ENCODE measurements at regions not wholly inside any gene's neighbourhood (a gene's known extent, or its start where the extent isn't known, plus 50 kb on each side); places are given as distances from the start of the nearest gene placed in this dataset.

DNA sequence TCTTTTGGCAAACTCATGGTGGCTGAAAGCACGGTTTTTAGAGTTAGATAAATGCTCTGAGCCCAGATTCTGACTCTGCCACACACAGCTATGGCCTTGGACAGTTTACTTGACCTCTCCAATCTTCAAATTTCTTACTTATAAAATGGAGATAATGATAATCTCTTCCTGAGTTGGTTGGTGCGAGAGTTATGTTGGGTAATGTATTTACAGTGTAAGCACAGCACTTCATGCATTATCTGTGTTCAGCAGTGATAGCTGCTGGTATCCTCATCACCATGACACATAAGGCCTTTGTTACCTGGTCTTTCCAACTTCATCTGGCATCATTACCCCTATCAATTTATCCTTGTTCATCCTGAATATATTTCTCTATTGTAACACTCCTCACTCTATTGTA lies 178.8 kb upstream of the ELL2 start:
- no peak overlapping the region for H3K27ac ChIP-seq (ENCODE audit: low read depth, low read length)
- no peak for DNase-seq (ENCODE audit: low read depth in 4 of 6, low spot score in 6 of 6)
- H3K4me3 ChIP-seq (ENCODE audit: low read depth, low read length): no peak overlapping the region
- H3K9me3 ChIP-seq (ENCODE audit: control insufficient read depth, insufficient read depth, low read length): no peaks in the 10 kb centered on the region
- no peaks in the 10 kb centered on the region for H3K27me3 ChIP-seq (ENCODE audit: control insufficient read depth, insufficient read depth, low read length)
- no peaks in the 10 kb centered on the region for H3K36me3 ChIP-seq (ENCODE audit: control insufficient read depth, insufficient read depth, low read length)
- no CpG with 5 or more reads among the region's 2 CpGs for WGBS (ENCODE audit: insufficient coverage)
- no peaks in the 10 kb centered on the region for H3K4me1 ChIP-seq (ENCODE audit: control insufficient read depth, insufficient read depth, low read length)

DNA sequence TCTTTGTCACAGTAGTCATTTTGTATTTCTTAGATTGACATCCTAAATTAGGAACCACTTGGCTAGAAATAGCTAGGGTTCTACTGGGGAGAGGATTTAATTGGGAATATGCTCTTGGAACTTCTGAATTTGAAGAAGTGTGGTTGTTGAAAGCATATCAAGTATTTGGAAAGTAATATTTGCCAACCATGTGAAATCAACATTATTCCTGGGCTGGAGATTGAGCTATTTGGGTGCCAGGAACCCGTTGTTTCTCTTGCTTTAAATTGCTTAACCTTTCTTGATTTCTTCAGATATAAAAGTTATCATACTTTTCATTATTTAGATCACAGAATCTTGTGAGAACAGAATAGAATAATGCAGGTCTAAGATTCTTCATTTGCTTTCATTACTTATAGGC lies 178.4 kb upstream of the ELL2 start:
- Histone ChIP-seq H3K36me3 (ENCODE audit: control insufficient read depth, insufficient read depth, low read length) (no peaks in the 10 kb centered on the region), H3K4me1 (ENCODE audit: control insufficient read depth, insufficient read depth, low read length) (no peaks in the 10 kb centered on the region), H3K9me3 (ENCODE audit: control insufficient read depth, insufficient read depth, low read length) (no peaks in the 10 kb centered on the region), H3K4me3 (ENCODE audit: low read depth, low read length) (no peak overlapping the region), H3K27ac (ENCODE audit: low read depth, low read length) (no peak overlapping the region), H3K27me3 (ENCODE audit: control insufficient read depth, insufficient read depth, low read length) (no peaks in the 10 kb centered on the region)
- WGBS (ENCODE audit: insufficient coverage): no CpG with 5 or more reads among the region's 1 CpG
- no peak for DNase-seq (ENCODE audit: low read depth in 4 of 6, low spot score in 6 of 6)

DNA sequence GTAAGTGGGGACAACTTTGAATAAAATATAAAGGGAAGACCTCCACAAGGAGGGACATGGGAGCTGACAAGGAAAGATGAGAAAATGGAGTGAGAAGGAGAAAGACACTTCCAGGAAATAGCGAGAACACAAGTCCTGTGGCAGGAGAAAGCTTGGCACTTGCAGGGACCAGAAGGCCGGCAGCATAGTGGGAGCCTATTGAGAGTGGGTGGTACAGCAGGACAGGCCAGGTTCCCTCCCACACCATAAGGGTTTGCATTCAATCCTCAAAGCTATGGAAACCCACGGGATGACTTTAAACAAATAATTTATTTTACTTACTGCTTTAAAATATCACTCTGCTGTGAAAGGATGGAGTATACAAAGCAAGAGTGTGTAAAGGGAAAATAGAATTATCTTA lies 173.2 kb upstream of the ELL2 start:
- H3K27ac ChIP-seq (ENCODE audit: low read depth, low read length): no peak overlapping the region
- WGBS (ENCODE audit: insufficient coverage): 80% methylated on average over 1 of the region's 3 CpGs
- no peak overlapping the region for H3K4me3 ChIP-seq (ENCODE audit: low read depth, low read length)
- H3K27me3 ChIP-seq (ENCODE audit: control insufficient read depth, insufficient read depth, low read length): no peaks in the 10 kb centered on the region
- H3K4me1 ChIP-seq (ENCODE audit: control insufficient read depth, insufficient read depth, low read length): no peaks in the 10 kb centered on the region
- H3K9me3 ChIP-seq (ENCODE audit: control insufficient read depth, insufficient read depth, low read length): no peaks in the 10 kb centered on the region
- DNase-seq (ENCODE audit: low read depth in 4 of 6, low spot score in 6 of 6): no peak
- no peaks in the 10 kb centered on the region for H3K36me3 ChIP-seq (ENCODE audit: control insufficient read depth, insufficient read depth, low read length)

DNA sequence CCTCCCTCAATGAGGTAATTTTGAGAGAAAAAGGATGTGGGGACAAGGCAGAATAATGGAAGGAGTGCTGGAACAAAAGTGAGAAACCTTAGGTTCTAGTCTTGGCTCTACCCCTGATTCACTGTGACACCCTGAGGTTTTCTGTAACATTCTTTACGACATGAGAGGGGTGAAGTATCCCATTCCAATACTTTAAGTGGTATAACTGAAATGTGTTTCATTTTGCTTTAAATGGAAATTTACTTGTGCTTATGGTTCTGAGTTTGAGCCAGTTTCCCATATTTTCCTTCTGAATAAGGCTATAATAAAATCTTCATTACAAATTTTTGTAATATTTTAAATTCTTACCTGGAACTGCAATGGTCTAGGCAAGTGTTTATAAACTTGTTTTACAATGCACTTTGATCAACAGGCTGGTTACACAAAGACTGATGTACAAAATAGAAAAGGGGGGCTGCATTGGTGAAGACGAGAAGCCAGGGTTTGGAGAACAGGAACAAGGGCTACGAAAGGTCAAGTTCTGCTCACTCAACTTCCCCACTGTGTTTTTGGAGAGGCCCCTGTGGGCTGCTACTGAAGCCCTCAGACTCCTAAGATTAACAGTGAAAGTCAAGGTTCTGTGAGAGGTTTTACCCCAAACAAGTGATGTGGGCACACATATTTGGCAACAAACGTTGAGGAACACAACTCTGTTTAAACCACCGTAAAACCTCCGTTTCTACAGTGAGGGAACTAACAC lies 171.9 kb upstream of the ELL2 start:
- no peak for DNase-seq (ENCODE audit: low read depth in 4 of 6, low spot score in 6 of 6)
- Histone ChIP-seq H3K27ac (ENCODE audit: low read depth, low read length) (no peak overlapping the region), H3K4me3 (ENCODE audit: low read depth, low read length) (no peak overlapping the region), H3K4me1 (ENCODE audit: control insufficient read depth, insufficient read depth, low read length) (no peaks in the 10 kb centered on the region), H3K9me3 (ENCODE audit: control insufficient read depth, insufficient read depth, low read length) (no peaks in the 10 kb centered on the region), H3K27me3 (ENCODE audit: control insufficient read depth, insufficient read depth, low read length) (no peaks in the 10 kb centered on the region), H3K36me3 (ENCODE audit: control insufficient read depth, insufficient read depth, low read length) (no peaks in the 10 kb centered on the region)
- 64% methylated on average over 4 of the region's 6 CpGs for WGBS (ENCODE audit: insufficient coverage)

DNA sequence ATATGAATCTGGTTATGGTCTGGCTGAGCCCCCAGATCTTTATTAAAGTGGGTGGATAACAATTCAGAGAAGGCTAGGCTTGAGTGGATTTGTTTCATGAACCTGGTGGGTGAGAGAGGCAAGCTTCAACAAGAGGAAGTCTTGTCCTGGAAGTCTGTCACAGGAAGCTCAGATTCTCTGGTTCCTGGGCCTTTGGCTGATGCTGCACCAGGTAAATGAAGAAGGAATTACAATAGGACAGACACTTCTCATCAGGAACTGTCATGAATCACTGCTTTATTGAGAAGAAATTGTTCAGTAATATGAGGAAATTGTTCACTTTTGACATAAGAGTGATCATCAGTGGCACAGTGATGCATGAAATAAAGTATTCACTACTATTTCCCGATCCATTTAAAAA lies 167.6 kb upstream of the ELL2 start:
- WGBS (ENCODE audit: insufficient coverage): no CpG with 5 or more reads among the region's 1 CpG
- Histone ChIP-seq H3K27me3 (ENCODE audit: control insufficient read depth, insufficient read depth, low read length) (no peaks in the 10 kb centered on the region), H3K27ac (ENCODE audit: low read depth, low read length) (no peak overlapping the region), H3K4me3 (ENCODE audit: low read depth, low read length) (no peak overlapping the region), H3K36me3 (ENCODE audit: control insufficient read depth, insufficient read depth, low read length) (no peaks in the 10 kb centered on the region), H3K9me3 (ENCODE audit: control insufficient read depth, insufficient read depth, low read length) (no peaks in the 10 kb centered on the region), H3K4me1 (ENCODE audit: control insufficient read depth, insufficient read depth, low read length) (no peaks in the 10 kb centered on the region)
- no peak for DNase-seq (ENCODE audit: low read depth in 4 of 6, low spot score in 6 of 6)

DNA sequence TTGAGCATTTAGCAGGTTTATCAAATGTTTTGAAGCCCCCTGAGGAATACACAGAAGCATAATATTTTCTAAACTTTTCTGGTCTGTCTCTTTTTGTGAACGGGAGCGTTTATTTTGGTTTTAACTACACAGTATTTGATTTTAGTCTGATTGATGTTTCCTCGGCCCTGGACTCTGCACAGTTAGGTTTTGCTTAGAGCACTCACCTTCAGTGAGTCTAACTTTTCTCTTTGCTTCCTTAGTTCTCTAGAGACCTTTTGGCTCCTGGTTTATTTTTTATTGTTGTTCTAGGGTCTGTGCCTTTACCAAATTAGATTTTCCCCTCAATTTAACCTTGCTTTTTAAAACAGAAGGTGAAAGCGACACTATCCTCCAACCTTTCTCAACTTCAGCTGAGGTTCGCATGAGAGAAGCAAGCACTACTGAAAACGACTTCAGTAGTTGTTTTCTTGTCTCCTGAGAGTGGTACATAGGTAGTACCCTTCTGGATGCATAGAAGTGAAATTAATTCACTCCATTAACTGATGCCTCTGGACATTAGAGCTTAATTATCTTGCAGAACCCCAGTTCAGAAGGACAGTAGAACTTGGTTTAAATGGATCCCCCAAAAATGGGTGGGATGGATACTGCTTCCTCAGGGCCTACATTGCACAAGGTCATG lies 166.7 kb upstream of the ELL2 start:
- Histone ChIP-seq H3K36me3 (ENCODE audit: control insufficient read depth, insufficient read depth, low read length) (no peaks in the 10 kb centered on the region), H3K4me1 (ENCODE audit: control insufficient read depth, insufficient read depth, low read length) (no peaks in the 10 kb centered on the region), H3K9me3 (ENCODE audit: control insufficient read depth, insufficient read depth, low read length) (no peaks in the 10 kb centered on the region), H3K4me3 (ENCODE audit: low read depth, low read length) (no peak overlapping the region), H3K27me3 (ENCODE audit: control insufficient read depth, insufficient read depth, low read length) (no peaks in the 10 kb centered on the region), H3K27ac (ENCODE audit: low read depth, low read length) (no peak overlapping the region)
- DNase-seq (ENCODE audit: low read depth in 4 of 6, low spot score in 6 of 6): no peak
- WGBS (ENCODE audit: insufficient coverage): no CpG with 5 or more reads among the region's 6 CpGs

DNA sequence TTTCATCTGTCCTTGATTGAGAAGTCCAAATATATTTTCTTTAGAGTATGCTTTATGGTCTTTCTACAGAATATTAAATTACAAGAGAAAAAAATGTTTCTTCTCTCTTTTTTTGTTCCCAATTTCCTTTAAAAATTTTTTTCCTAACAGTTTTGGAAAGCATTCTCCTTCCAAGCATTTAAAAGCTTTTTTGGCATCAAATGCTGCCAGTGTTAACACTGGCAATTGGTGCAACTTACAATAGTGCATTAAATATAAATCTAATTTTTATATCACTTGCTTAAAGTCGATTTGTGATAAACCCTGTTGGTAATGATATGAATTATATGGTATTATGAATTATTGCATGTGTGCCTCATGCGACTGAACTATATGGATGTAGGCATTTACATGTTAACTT lies 165.9 kb upstream of the ELL2 start:
- WGBS (ENCODE audit: insufficient coverage): no CpG with 5 or more reads among the region's 2 CpGs
- Histone ChIP-seq H3K4me1 (ENCODE audit: control insufficient read depth, insufficient read depth, low read length) (no peaks in the 10 kb centered on the region), H3K27me3 (ENCODE audit: control insufficient read depth, insufficient read depth, low read length) (no peaks in the 10 kb centered on the region), H3K9me3 (ENCODE audit: control insufficient read depth, insufficient read depth, low read length) (no peaks in the 10 kb centered on the region), H3K27ac (ENCODE audit: low read depth, low read length) (no peak overlapping the region), H3K4me3 (ENCODE audit: low read depth, low read length) (no peak overlapping the region), H3K36me3 (ENCODE audit: control insufficient read depth, insufficient read depth, low read length) (no peaks in the 10 kb centered on the region)
- no peak for DNase-seq (ENCODE audit: low read depth in 4 of 6, low spot score in 6 of 6)

DNA sequence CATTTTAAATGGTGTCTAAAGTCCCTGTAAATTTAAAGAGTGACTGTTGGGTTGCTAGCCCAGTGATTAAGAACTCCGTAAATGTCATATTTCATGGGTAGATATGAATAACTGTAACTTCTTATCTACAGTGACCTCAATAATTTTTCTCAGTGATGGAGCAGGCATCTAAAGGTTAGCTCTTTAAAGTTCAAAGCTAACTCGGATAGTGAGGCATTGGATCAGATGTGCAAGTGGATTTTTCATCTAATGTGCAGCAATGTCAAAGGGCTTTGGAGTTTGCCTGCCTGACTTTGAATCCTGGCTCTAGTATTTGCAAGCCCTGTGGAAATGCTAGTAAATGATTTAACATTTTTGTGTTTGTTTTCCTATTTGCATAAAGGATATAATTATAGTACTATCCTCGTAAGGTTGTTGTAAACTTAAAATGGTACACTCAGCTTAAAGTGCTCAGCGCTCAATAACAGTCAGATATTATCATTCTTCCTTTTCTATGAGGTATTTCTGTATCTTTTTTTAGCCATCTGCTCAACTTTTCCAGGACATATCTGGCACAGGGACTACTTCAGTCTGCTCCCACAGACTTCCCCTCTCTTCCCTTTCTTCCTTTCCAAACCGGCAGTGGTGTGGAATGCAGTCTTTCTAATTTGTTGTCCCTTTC lies 163.7 kb upstream of the ELL2 start:
- Histone ChIP-seq H3K4me3 (ENCODE audit: low read depth, low read length) (no peak overlapping the region), H3K27ac (ENCODE audit: low read depth, low read length) (no peak overlapping the region), H3K4me1 (ENCODE audit: control insufficient read depth, insufficient read depth, low read length) (no peaks in the 10 kb centered on the region), H3K27me3 (ENCODE audit: control insufficient read depth, insufficient read depth, low read length) (no peaks in the 10 kb centered on the region), H3K9me3 (ENCODE audit: control insufficient read depth, insufficient read depth, low read length) (no peaks in the 10 kb centered on the region), H3K36me3 (ENCODE audit: control insufficient read depth, insufficient read depth, low read length) (no peaks in the 10 kb centered on the region)
- no CpG with 5 or more reads among the region's 5 CpGs for WGBS (ENCODE audit: insufficient coverage)
- peak in 1 of 6 donors; percentile 14 for DNase-seq (ENCODE audit: low read depth in 4 of 6, low spot score in 6 of 6)

DNA sequence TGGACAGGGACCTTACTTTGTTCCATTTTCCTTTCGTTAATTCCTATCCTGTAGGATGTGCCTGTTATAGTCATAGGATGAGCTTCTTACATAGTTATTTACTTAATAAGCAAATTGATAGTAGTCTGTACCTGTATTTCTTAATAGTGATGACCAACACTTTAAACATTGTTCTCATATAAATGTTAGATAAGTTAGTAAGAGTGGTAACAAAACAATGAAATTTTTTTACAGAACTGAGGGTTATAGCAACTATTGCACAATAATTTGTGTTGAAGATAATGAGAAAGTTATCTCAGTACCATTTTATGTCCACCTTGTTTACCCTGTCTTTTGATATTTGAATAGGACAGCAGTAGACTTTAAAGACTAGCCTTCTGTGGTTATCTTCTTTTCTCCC lies 162.9 kb upstream of the ELL2 start:
- Histone ChIP-seq H3K27ac (ENCODE audit: low read depth, low read length) (no peak overlapping the region), H3K4me3 (ENCODE audit: low read depth, low read length) (no peak overlapping the region), H3K36me3 (ENCODE audit: control insufficient read depth, insufficient read depth, low read length) (no peaks in the 10 kb centered on the region), H3K9me3 (ENCODE audit: control insufficient read depth, insufficient read depth, low read length) (no peaks in the 10 kb centered on the region), H3K4me1 (ENCODE audit: control insufficient read depth, insufficient read depth, low read length) (no peaks in the 10 kb centered on the region), H3K27me3 (ENCODE audit: control insufficient read depth, insufficient read depth, low read length) (no peaks in the 10 kb centered on the region)
- no peak for DNase-seq (ENCODE audit: low read depth in 4 of 6, low spot score in 6 of 6)
- no CpG with 5 or more reads among the region's 1 CpG for WGBS (ENCODE audit: insufficient coverage)

DNA sequence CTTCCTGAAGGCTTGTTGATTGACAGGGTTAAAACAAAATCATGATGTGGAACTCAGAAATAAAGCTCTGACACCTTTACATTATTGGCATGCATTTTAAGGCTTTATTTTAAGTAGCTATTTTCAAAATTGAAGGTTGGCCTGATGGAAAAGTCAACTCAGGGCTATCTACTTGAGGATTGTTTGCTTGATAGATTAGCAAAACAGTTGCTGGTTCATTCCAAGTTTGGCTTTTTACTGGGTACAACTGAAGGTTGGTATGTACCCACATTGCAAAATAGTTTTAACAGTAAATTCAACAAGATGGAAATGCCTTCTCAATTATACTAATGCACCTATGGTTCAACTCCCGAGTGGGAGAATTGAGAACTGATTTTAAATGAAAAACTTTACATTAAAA lies 161.8 kb upstream of the ELL2 start:
- no peak overlapping the region for H3K4me3 ChIP-seq (ENCODE audit: low read depth, low read length)
- WGBS (ENCODE audit: insufficient coverage): no CpG with 5 or more reads among the region's 1 CpG
- H3K27me3 ChIP-seq (ENCODE audit: control insufficient read depth, insufficient read depth, low read length): no peaks in the 10 kb centered on the region
- H3K9me3 ChIP-seq (ENCODE audit: control insufficient read depth, insufficient read depth, low read length): no peaks in the 10 kb centered on the region
- DNase-seq (ENCODE audit: low read depth in 4 of 6, low spot score in 6 of 6): no peak
- no peak overlapping the region for H3K27ac ChIP-seq (ENCODE audit: low read depth, low read length)
- H3K4me1 ChIP-seq (ENCODE audit: control insufficient read depth, insufficient read depth, low read length): no peaks in the 10 kb centered on the region
- no peaks in the 10 kb centered on the region for H3K36me3 ChIP-seq (ENCODE audit: control insufficient read depth, insufficient read depth, low read length)

All from spinal cord (tissue), 9 donors.